ENCODE measurements at regions not wholly inside any gene's neighbourhood (a gene's known extent, or its start where the extent isn't known, plus 50 kb on each side); places are given as distances from the start of the nearest gene placed in this dataset.

DNA sequence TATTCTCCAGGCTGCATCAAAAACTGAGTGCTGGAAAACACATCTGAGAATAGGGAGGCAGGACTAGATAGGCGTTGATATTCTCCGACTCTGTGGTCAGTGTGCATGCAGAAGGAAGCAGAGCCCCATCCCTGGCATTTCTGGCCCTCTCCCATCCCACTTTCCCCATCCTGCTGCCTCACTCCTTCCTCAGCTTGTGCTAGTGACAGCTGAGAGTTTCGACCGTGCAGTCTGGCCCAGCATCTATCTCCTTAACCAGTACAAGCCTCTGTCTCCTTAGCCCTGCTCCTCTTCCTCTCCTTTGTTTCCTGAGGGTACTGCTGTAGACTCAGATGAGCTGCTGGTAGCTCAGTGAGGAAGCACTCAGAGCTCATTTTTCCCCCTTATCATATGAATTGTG is 163.2 kb downstream of the SUCLA2 start:
- Histone ChIP-seq H3K4me3 (replicated peaks in 1 of 3; ENCODE audit: insufficient read depth in 1 of 3, low read depth in 1 of 3, low read length in 3 of 3) (no peak overlapping the region), H3K36me3 (ENCODE audit: control insufficient read depth in 2 of 2, extremely low read depth in 1 of 2, insufficient read depth in 2 of 2, low read length in 2 of 2) (no peaks in the 10 kb centered on the region), H3K9ac (replicated peaks; ENCODE audit: extremely low read depth, insufficient read depth, low read length) (no peak overlapping the region), H3K79me2 (ENCODE audit: control insufficient read depth, insufficient read depth, low read length) (no peaks in the 10 kb centered on the region), H4K20me1 (replicated peaks; ENCODE audit: control insufficient read depth, extremely low read depth, insufficient read depth, low read length) (no peaks in the 10 kb centered on the region), H3K27me3 (ENCODE audit: control insufficient read depth in 2 of 2, insufficient read depth in 2 of 2, low read length in 2 of 2) (no peaks in the 10 kb centered on the region), H3K4me1 (ENCODE audit: control insufficient read depth, extremely low read depth, insufficient read depth, low read length) (no peaks in the 10 kb centered on the region), H3K9me1 (replicated peaks; ENCODE audit: control insufficient read depth, extremely low read depth, insufficient read depth, low read length) (no peaks in the 10 kb centered on the region), H3K9me3 (replicated peaks; ENCODE audit: control insufficient read depth, insufficient read depth, low read length) (no peaks in the 10 kb centered on the region), H3K27ac (ENCODE audit: insufficient read depth, low read depth, low read length) (no peak overlapping the region), H3K4me2 (ENCODE audit: insufficient read depth, low read length) (no peak overlapping the region), H2AFZ (ENCODE audit: low read depth, low read length) (no peak overlapping the region)
- BruUV-seq (replicated peaks) = no TSS peak
- intact Hi-C loops (cut with micrococcal nuclease) (no loop called here), dilution Hi-C loops (cut with MboI; ENCODE audit: extremely low pct_ligation_motif_present, low sequenced_read_pairs) (no loop called here)
- CTCF ChIA-PET = no interaction called here
- no peak for FAIRE-seq
- DNase-seq (ENCODE audit: low read depth, low spot score) = no peak
- TF ChIP-seq MYC (IDR thresholded peaks at IDR 0.05; ENCODE audit: low read depth, low read length) (no peak), GATA2 (IDR thresholded peaks at IDR 0.05; ENCODE audit: insufficient read depth, insufficient read length, low read depth, low read length) (no peak), POLR2A (IDR thresholded peaks at IDR 0.05; ENCODE audit: low read depth, low read length) (no peak), CTCF (IDR thresholded peaks at IDR 0.05; ENCODE audit: extremely low read depth in 1 of 2, insufficient read depth in 1 of 2, low read depth in 1 of 2, low read length in 2 of 2) (no peak), POLR2AphosphoS5 (IDR thresholded peaks at IDR 0.05; ENCODE audit: insufficient read depth, low read depth, low read length) (no peak), FOS (IDR thresholded peaks at IDR 0.05; ENCODE audit: borderline replicate concordance, insufficient read depth, low read length) (no peak), JUN (IDR thresholded peaks at IDR 0.05; ENCODE audit: borderline replicate concordance, insufficient read depth, insufficient read length, low read depth) (no peak), EZH2 (IDR thresholded peaks at IDR 0.05; ENCODE audit: borderline replicate concordance, low read depth, low read length, severe bottlenecking) (no peak)
- TF ChIP-seq, protein P1, sequence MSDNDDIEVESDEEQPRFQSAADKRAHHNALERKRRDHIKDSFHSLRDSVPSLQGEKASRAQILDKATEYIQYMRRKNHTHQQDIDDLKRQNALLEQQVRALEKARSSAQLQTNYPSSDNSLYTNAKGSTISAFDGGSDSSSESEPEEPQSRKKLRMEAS (IDR thresholded peaks at IDR 0.05; ENCODE audit: insufficient read depth, insufficient read length) = no peak
- POLR2A ChIA-PET = no interaction called here
